HG02981 (cell line): ENCODE measurements at regions not wholly inside any gene's neighbourhood (a gene's known extent, or its start where the extent isn't known, plus 50 kb on each side); places are given as distances from the start of the nearest gene placed in this dataset.
"Not testable (repeated sequence)": the region's sequence is repeated elsewhere in the genome, so short reads cannot be mapped to it uniquely, and the experiment has no call there.

Source experiments
- ATAC-seq: cut with Tn5 transposase; IDR thresholded peaks from one replicate; pipeline ENCODE4 v1.9.1; 2021; ENCODE audit warnings: mild to moderate bottlenecking, moderate library complexity; ENCODE audit not compliant: unreplicated experiment

- no peak for ATAC-seq
These were observed 1678.6 kb upstream of the CELF4 start for GRCh38 chr18:39244242-39244641.

GRCh38 chr18:39241534-39241933 lies 1675.9 kb upstream of the CELF4 start:
- no peak for ATAC-seq

- no peak for ATAC-seq
These were observed 1673.5 kb upstream of the CELF4 start for GRCh38 chr18:39238981-39239660.

- no peak for ATAC-seq
These were observed 1669.6 kb upstream of the CELF4 start for GRCh38 chr18:39235118-39235719.

DNA sequence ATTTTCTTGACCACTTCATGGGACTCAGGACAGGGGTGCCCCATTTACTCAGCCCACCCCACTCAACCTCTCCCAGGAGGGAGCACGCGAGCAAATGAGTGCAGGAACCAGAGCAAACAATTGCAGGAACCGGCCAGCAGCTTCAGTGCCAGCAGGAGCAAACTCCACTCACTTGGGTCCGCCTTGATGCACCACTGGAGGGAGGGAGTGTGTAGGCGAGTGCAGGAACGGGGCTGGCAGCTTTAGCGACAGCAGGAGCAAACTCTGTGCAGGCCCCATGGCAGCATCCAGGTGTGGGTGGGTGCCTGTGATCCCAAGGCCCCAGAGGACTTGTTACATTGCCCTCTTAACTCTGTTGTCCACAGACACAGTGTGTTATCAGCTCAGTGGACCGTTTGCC lies 1667.3 kb upstream of the CELF4 start:
- ATAC-seq, result no peak

GRCh38 chr18:39232490-39232889 lies 1666.9 kb upstream of the CELF4 start:
- ATAC-seq, result no peak

GRCh38 chr18:39230086-39230803 lies 1664.6 kb upstream of the CELF4 start:
- ATAC-seq, result no peak

DNA sequence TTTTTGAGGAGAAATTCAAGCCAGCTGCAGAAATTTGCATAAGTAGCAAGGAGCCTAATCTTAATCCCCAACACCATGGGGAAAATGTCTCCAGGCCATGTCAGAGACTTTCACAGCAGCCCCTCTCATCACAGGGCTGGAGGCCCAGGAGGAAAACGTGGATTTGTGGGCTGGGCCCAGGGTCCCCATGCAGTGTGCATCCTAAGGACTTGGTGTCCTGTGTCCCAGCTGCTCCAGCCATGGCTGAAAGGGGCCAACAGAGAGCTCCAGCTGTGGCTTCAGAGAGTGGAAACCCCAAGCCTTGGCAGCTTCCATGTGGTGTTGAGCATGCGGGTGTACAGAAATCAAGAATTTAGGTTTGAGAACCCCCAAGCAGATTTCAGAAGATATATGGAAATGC lies 1662.2 kb upstream of the CELF4 start:
- not testable (repeated sequence) for ATAC-seq

DNA sequence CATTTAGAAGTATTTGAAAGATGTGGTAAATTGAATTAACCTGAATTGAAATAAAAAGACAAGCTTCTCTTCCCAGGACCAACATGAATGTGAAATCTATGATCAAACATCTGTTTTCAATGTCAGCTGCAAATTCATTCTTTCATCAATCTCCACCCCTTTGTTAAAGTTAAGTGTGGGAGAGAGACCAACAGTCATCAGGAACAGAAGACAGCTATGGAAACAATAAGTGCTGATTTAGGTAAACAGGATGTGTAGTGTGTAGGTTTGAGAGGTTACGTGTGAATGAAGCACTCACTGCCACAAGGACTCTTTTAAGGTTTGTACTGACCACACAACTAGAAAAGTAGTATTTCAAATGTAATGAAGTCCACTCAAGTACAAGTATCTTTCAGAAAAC lies 1659.8 kb upstream of the CELF4 start:
- ATAC-seq, result no peak

- ATAC-seq, result no peak
These were observed 1657.7 kb upstream of the CELF4 start for GRCh38 chr18:39223283-39223682.

DNA sequence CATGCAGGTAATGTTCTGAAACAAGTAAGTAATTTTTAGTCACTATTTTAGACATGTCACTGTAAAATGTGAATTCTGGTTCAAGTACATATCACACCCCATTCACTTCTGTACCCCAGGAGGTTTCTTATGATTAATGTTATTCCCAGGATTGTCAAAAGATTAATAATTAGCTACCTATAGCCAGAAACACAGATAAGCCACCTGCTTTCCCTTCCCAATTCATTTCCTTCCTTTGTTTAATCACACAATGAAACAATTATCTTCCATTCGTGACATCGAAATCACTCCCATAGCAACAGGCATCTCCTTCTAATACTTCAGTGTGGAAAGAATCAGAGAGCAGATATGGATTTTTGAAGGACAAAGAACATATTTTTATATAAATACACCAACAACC lies 1650.3 kb upstream of the CELF4 start:
- no peak for ATAC-seq

DNA sequence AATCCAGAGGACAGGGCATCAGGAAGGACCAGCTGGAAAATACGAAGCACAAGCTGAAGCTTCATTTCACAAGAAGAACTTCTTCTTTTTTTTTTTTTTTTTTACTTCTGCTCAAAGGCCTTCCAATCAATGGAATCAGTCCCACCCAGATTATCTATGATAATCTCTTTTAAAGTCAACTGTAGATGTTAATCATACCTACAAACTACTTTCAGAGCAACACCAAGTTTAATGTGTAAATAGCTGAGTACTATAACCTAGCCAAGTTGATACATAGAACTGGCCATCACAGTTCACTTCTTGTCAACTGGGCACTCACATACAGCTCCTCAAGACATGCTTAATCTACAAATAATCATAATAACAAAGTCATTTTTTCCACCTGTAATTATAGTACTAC lies 1645.9 kb upstream of the CELF4 start:
- ATAC-seq, result no peak

DNA sequence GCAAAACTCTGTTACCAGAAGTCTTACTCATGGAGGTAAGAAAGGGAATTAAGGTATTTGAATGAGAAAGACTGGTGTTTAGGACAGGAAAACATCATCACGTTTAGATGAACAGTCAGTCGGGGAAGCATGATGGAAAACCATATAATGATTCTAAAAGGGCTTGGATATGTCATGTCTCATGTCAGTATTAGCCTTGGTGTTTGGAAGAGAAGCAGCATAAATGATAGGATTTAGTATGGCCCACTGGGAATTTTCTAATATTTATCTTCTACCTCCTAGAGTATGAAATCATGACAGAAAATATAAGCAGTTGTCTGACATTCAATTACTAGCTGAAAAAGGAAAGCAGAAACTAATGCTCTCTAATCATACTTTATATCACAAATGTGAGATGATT lies 1643.6 kb upstream of the CELF4 start:
- no peak for ATAC-seq

DNA sequence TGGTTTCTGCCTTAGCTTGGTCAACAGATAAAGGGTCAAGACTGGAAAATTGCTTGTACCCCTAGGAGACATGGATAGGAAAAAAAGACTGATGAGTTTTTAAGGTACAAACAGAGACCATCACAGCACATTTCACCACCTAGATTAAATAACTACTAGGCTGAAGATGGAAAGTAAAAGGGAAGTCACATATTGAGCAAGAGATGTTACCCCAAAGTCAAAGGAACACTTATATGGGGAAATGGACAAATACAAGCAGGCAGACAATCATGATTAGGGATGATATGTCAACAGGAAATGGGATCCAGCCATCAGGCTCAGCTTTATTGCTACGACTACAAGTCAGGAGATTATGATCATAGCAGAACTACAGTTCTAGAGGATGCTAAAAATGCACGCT lies 1643.1 kb upstream of the CELF4 start:
- no peak for ATAC-seq

- no peak for ATAC-seq
These were observed 1642.6 kb upstream of the CELF4 start for GRCh38 chr18:39208190-39208589.

DNA sequence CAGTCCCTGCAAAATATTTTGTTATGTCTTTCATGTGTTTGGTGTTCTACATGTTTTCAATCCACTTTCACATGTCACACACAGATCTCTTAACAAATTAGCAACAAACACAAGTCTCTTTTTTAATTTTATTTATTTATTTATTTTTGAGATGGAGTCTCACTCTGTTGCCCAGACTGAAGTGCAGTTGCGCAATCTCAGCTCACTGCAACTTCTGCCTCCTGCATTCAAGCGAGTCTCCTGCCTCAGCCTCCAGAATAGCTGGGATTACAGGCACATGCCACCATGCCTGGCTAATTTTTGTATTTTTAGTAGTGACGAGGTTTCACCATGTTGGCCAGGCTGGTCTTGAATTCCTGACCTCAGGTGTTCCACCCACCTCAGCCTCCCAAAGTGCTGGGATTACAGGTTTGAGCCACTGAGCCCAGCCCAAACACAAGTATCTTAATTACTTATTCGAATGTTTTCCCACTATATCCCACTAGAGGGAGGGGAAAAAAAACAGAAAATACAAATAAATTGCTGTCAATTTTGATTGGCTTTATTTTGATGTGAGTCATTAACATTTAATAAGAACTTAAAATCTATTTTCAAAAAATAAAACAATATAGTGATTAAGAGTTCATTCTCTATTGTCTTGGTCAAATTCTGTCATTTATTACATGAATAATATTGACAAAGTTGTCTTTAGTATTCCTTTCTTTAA lies 1641.0 kb upstream of the CELF4 start:
- not testable (repeated sequence) for ATAC-seq

GRCh38 chr18:39205565-39206195 lies 1640.1 kb upstream of the CELF4 start:
- ATAC-seq, result no peak

DNA sequence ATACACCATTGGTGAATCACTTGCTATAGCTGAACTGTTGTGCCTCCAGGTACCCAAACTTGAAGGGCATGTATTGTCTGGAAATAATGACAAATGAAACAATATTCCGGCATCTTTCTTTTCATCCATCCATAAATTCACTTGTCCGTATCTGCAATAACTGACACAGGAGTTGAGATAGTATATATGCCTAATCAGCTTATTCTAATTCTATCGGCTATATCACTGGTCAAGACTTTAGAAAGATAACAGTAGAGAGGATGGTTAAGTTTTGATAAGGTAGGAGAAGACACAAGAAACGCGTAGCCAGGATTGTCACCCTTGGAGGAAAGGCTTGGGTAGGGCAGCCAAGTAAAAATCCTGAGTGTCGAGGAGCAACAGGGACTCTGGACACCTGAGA lies 1634.6 kb upstream of the CELF4 start:
- ATAC-seq, result no peak

DNA sequence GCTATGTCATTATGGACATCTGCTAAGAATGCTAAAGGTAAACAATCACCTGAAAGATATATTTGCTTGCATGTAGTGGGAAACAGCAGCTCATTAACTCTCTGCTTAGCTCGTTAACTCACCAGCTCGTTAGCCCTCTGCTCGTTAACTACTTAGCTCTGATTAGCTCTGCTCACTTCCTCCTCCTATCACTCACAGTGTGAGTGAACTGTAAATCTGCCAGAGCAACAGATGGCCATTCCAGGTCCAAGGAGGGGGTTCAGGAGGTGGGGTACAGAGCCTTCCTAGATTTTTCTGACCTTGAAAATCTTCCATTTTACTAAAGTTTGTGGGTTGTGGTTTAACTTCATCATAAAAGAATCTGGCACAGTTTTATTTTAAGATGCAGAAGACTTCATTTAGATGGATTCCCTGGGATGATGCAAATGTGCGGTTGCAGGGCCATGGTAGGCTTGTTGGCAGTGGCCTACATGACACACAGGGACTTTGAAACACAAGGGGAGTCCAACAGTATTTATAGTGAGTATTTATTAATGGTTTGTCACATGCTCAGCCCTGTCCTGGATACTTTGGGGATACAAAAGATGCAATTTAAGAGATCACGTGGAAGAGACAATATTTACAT lies 1633.7 kb upstream of the CELF4 start:
- ATAC-seq, result no peak

DNA sequence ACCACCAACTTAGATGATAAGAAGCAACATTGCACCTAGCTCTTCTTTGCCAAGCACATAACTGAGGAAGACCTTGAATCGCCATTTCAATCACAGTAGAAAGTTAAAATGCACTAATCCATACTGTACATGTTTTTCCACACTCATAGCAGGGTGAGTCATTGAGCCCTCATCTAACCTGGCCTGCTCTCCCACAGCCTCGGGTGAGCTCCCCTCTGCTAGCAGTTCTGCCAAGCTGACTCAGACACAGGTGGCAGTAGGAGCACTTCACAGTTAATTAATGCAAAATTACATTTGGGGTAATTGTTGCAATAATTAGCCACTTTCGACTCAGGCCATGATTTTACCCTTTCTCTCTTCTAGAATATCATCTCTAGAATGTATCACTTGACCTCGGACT lies 1632.8 kb upstream of the CELF4 start:
- ATAC-seq, result no peak

- no peak for ATAC-seq
These were observed 1626.3 kb upstream of the CELF4 start for GRCh38 chr18:39191931-39192330.
